Parathyroid adenoma (tissue), 2 donors: ENCODE measurements at regions not wholly inside any gene's neighbourhood (a gene's known extent, or its start where the extent isn't known, plus 50 kb on each side); places are given as distances from the start of the nearest gene placed in this dataset.

Experiments
- H2AFZ ChIP-seq: fragments of 300-600 bp; sonication (generic); one replicate; pipeline ENCODE4 v1.7.0; 2017; ENCODE audit warnings: antibody characterized with exemption, mild to moderate bottlenecking
- H3K27ac ChIP-seq: fragments of 300-600 bp; sonication (generic); one replicate; pipeline ENCODE4 v1.7.0; 2017
- H3K27me3 ChIP-seq: fragments of 300-600 bp; sonication (generic); one replicate; pipeline ENCODE4 v1.7.0; 2017; ENCODE audit warnings: low read length; ENCODE audit not compliant: control insufficient read depth, insufficient read depth
- H3K36me3 ChIP-seq: fragments of 300-600 bp; sonication (generic); one replicate; pipeline ENCODE4 v1.7.0; 2017; ENCODE audit warnings: low read length; ENCODE audit not compliant: control insufficient read depth, insufficient read depth
- H3K4me1 ChIP-seq: fragments of 300-600 bp; sonication (generic); one replicate; pipeline ENCODE4 v1.7.0; 2017; ENCODE audit warnings: control low read depth
- H3K4me2 ChIP-seq: fragments of 300-600 bp; sonication (generic); one replicate; pipeline ENCODE4 v1.7.0; 2017; ENCODE audit warnings: low read length
- H3K4me3 ChIP-seq: fragments of 300-600 bp; sonication (generic); one replicate; pipeline ENCODE4 v1.7.0; 2017; ENCODE audit warnings: low read depth, low read length
- H3K79me2 ChIP-seq: fragments of 300-600 bp; sonication (generic); one replicate; pipeline ENCODE4 v1.7.0; 2017; ENCODE audit warnings: control low read depth
- H3K9ac ChIP-seq: fragments of 300-600 bp; sonication (generic); one replicate; pipeline ENCODE4 v1.7.0; 2017; ENCODE audit warnings: mild to moderate bottlenecking
- H3K9me3 ChIP-seq: fragments of 300-600 bp; sonication (generic); one replicate; pipeline ENCODE4 v1.7.0; 2017; ENCODE audit warnings: low read length; ENCODE audit not compliant: control insufficient read depth
- TF ChIP-seq, protein P1 (sequence below): fragments of 300-600 bp; sonication (generic); IDR thresholded peaks from one replicate; pipeline ENCODE4 v1.7.0; 2017; ENCODE audit warnings: antibody characterized with exemption, mild to moderate bottlenecking
- donor health status: primary hyperparathyroidism.

DNA sequence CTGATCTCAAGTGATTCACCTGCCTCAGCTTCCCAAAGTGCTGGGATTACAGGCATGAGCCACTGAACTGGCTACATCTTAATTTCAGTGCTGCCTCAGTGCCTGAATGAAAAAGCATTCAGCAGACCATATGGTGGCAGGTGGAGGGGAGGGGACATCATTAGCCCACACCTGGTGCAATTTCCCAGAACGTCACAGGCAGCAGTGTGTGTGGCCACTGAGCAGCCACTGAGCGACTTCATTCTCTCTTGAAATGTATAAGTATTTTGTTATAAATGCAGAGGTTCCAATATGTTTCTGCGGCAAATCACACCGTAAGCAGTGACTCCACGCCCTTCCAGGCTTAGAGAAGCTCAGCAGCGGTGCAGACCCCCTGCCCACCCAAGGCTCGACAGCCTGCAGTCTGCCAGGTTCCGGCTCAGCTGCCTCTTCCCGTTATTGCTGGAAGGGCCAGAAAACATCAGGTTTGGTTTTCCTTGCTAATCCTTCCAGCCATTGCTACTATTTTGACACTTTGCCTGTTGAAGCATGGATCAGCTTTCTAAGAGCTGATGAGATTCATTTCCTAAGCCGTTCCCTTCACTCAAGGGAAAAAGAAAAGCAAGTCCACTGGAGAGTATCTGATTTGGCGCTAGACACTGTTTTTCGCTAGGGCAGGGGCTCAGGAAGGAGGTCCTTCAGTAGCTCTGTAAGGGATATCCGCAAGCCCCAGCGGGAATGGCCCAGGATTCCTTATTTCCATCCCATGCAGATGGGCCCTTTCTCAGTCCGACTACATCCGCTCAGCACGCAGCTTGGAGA lies 250.7 kb downstream of the VAPA start:
- Histone ChIP-seq H3K9ac (no peak overlapping the region), H2AFZ (no peak overlapping the region)

DNA sequence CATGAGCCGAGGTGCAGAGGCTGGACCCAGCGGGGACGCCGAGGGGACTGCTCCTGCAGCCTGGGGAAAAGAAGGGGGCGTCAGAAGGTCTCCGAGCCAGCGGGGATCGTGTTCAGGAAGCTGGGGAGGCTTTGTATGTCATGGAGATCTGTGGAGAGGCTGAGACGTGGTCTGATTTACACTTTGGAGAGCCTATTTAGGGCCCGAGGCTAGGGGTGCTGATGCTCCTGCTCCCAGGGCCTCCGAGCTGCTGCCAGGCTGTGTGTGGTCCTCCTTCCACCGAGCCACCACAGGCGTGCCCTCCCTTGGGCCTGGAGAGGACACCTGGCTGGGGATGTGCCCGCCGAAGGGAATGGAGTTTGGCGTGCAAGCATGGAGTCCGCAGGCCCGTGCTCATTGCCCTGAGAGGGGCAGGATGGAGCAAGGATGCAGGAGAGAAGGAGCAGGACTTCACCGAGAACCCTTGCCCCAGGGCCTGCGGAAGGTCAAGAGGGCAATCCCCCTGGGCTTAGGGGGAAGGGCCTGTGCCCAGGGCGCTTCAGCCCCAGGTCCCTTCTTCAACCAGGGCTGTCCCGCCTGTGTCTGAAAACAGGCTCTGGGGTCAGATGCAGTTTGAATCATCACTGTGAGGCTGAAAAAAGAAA lies 252.5 kb downstream of the VAPA start:
- H3K4me1 ChIP-seq, result no peaks in the 10 kb centered on the region
- H3K27ac ChIP-seq, result no peak overlapping the region
- no peak overlapping the region for H3K4me3 ChIP-seq
- H3K79me2 ChIP-seq, result no peaks in the 10 kb centered on the region
- H3K36me3 ChIP-seq, result no peaks in the 10 kb centered on the region
- TF ChIP-seq, protein P1, sequence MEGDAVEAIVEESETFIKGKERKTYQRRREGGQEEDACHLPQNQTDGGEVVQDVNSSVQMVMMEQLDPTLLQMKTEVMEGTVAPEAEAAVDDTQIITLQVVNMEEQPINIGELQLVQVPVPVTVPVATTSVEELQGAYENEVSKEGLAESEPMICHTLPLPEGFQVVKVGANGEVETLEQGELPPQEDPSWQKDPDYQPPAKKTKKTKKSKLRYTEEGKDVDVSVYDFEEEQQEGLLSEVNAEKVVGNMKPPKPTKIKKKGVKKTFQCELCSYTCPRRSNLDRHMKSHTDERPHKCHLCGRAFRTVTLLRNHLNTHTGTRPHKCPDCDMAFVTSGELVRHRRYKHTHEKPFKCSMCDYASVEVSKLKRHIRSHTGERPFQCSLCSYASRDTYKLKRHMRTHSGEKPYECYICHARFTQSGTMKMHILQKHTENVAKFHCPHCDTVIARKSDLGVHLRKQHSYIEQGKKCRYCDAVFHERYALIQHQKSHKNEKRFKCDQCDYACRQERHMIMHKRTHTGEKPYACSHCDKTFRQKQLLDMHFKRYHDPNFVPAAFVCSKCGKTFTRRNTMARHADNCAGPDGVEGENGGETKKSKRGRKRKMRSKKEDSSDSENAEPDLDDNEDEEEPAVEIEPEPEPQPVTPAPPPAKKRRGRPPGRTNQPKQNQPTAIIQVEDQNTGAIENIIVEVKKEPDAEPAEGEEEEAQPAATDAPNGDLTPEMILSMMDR, result no peak
- H3K9ac ChIP-seq, result no peak overlapping the region
- no peaks in the 10 kb centered on the region for H3K27me3 ChIP-seq
- H3K9me3 ChIP-seq, result no peaks in the 10 kb centered on the region
- no peak overlapping the region for H2AFZ ChIP-seq
- H3K4me2 ChIP-seq, result no peak overlapping the region

More for the DNA sequence above, 250.7 kb downstream of the VAPA start:
- no peak overlapping the region for H3K4me3 ChIP-seq
- no peaks in the 10 kb centered on the region for H3K4me1 ChIP-seq
- no peaks in the 10 kb centered on the region for H3K79me2 ChIP-seq
- H3K36me3 ChIP-seq, result no peaks in the 10 kb centered on the region
- no peaks in the 10 kb centered on the region for H3K27me3 ChIP-seq
- no peaks in the 10 kb centered on the region for H3K9me3 ChIP-seq
- TF ChIP-seq, protein P1, result no peak
- H3K27ac ChIP-seq, result no peak overlapping the region
- H3K4me2 ChIP-seq, result no peak overlapping the region

DNA sequence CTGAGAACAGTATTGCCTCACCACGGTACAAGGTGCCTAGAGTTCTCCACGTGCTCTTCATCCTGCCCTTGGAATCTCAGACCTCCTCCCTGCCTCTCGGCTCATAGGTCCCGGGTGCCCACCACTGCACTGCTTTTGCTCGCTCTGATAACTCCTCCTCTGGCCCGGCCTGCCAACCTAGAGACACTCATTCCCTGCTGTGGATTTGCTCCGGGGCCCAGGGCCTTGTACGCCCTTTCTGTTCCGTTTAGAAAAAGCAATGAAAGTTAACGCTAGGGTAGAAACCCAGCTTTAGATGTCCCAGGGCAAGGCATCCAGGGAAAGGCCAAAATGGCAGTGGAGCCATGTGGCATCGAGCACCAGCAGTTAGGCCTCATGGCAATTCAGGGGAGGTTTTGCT lies 253.9 kb downstream of the VAPA start:
- H3K79me2 ChIP-seq, result no peaks in the 10 kb centered on the region
- TF ChIP-seq, protein P1, result no peak
- no peak overlapping the region for H3K9ac ChIP-seq
- no peak overlapping the region for H3K27ac ChIP-seq
- no peaks in the 10 kb centered on the region for H3K4me1 ChIP-seq
- no peaks in the 10 kb centered on the region for H3K36me3 ChIP-seq
- H3K4me2 ChIP-seq, result no peak overlapping the region
- H3K9me3 ChIP-seq, result no peaks in the 10 kb centered on the region
- H3K27me3 ChIP-seq, result no peaks in the 10 kb centered on the region
- H2AFZ ChIP-seq, result no peak overlapping the region
- no peak overlapping the region for H3K4me3 ChIP-seq

DNA sequence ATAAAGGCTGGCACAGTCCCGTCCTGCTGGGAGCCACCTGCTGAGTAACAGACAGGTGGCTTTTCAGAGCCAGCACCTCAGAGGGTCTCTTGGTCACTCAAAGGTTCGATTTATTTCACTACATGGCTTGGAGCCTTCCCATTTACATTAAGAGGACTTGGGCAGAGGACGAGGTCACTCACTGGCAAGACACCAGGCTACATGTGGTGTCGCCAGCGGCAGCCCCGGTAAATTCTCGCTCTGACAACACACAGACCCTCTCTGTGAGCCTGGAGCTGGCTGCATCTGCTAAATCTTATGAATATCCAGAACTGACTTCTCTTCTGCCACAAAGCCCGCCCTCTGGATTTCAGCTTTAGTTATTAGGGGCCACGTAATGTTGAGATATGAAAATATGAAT lies 254.7 kb downstream of the VAPA start:
- TF ChIP-seq, protein P1, result no peak
- Histone ChIP-seq H3K79me2 (no peaks in the 10 kb centered on the region), H3K27ac (no peak overlapping the region), H3K9me3 (no peaks in the 10 kb centered on the region), H3K36me3 (no peaks in the 10 kb centered on the region), H2AFZ (no peak overlapping the region), H3K9ac (no peak overlapping the region), H3K27me3 (no peaks in the 10 kb centered on the region), H3K4me3 (no peak overlapping the region), H3K4me1 (no peaks in the 10 kb centered on the region), H3K4me2 (no peak overlapping the region)
